Lung (tissue), 11 donors: ENCODE measurements at regions not wholly inside any gene's neighbourhood (a gene's known extent, or its start where the extent isn't known, plus 50 kb on each side); places are given as distances from the start of the nearest gene placed in this dataset.
A peak's percentile ranks its signal among the peaks of the same experiment; 100 is the strongest.

Experiments
- ATAC-seq: fragments of 200-7000 bp; cut with Tn5 transposase; one replicate; pipeline ENCODE4 v1.9.1; 2020; ENCODE audit warnings: moderate number of reproducible peaks; ENCODE audit not compliant: insufficient read depth, low FRiP score
- DNase-seq, 3 donors: peaks; one replicate each; pipeline ENCODE4 v3.0.0-alpha.2; 2013 to 2017
- H3K27ac ChIP-seq, 2 donors: one replicate each; pipeline ENCODE4 v1.5.1; 2013; ENCODE audit warnings: mild to moderate bottlenecking in 2 of 2, moderate library complexity in 2 of 2, control low read depth in 1 of 2, inconsistent platforms in 1 of 2, low read depth in 1 of 2, low read length in 1 of 2
- H3K27me3 ChIP-seq, 3 donors: one replicate each; pipeline ENCODE4 v1.5.1; 2013; ENCODE audit warnings: low read length in 2 of 3; ENCODE audit not compliant: control insufficient read depth in 3 of 3, insufficient read depth in 3 of 3
- H3K36me3 ChIP-seq, 4 donors: one replicate each; pipeline ENCODE4 v1.5.1; 2013; ENCODE audit warnings: low read length in 4 of 4, mild to moderate bottlenecking in 1 of 4, moderate library complexity in 1 of 4; ENCODE audit not compliant: control insufficient read depth in 4 of 4, insufficient read depth in 4 of 4
- H3K4me1 ChIP-seq, 5 donors: one replicate each; pipeline ENCODE4 v1.5.1; 2013; ENCODE audit warnings: low read length in 5 of 5, mild to moderate bottlenecking in 2 of 5, moderate library complexity in 1 of 5; ENCODE audit not compliant: control insufficient read depth in 5 of 5, insufficient read depth in 5 of 5
- H3K4me3 ChIP-seq: one replicate; pipeline ENCODE4 v1.5.1; 2013; ENCODE audit warnings: mild to moderate bottlenecking, control low read depth, moderate library complexity
- H3K9ac ChIP-seq, 2 donors: one replicate each; pipeline ENCODE4 v1.5.1; 2013; ENCODE audit warnings: low read length in 2 of 2, control low read depth in 1 of 2; ENCODE audit not compliant: insufficient read depth in 1 of 2
- H3K9me3 ChIP-seq, 4 donors: one replicate each; pipeline ENCODE4 v1.5.1; 2013; ENCODE audit warnings: low read length in 3 of 4, mild to moderate bottlenecking in 1 of 4, moderate library complexity in 1 of 4; ENCODE audit not compliant: control insufficient read depth in 4 of 4, insufficient read depth in 3 of 4
- CTCF ChIP-seq: IDR thresholded peaks from 2 replicates; pipeline ENCODE4 v1.5.1; 2012; ENCODE audit warnings: mild to moderate bottlenecking; ENCODE audit errors: control extremely low read depth, extremely low read depth
- WGBS, 2 donors: extraction: QIAGEN DNeasy Blood & Tissue Kit; methylation state at CpG; one replicate each; pipeline ENCODE4 v1.1.7; 2013; 5-methylcytosine and 5-hydroxymethylcytosine counted together
- donor health status: control.
- donor health status: control.
- donor health status: Bipolar disorder and iron deficiency.
- donor health status: healthy.
- donor health status: DM: yes; HTN: yes; CAD: no.

DNA sequence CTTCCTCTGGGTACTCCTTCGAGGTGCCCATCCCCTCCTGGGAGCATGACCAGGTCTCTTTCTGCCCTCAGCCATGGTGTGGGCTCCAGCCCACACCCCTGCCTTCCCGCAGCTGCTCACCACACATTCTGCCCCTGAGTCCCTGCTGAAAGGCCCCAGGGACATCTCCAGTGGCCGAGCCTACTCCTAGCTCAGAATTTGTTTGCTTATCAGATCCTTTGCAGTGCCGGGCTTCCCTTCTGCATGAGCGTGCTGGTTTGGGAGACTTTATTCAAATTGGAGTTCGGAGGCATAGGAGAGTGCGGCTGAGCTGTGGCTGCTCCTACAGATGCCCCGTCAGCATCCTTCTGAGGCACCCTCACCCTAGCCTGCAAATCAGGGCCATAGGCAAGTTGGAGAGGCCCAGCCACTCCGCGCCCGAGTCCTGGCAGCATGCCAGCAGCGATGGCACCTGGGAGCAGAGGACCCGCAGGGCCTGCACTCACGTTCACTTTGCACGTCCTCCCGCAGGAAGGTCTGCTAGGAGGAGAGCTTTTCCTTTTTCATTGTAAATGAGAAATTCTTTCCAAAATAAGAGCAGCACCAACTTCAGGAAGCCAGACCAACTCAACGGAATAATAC, 327.3 kb downstream of the QKI start:
- H3K36me3 ChIP-seq: no peaks in the 10 kb centered on the region
- H3K27me3 ChIP-seq: no peaks in the 10 kb centered on the region
- H3K4me3 ChIP-seq: no peak overlapping the region
- no peak for ATAC-seq
- H3K9me3 ChIP-seq: no peaks in the 10 kb centered on the region
- WGBS, 2 donors: 67 to 72% methylated on average over 17 of the region's 17 CpGs
- no peak overlapping the region for H3K27ac ChIP-seq
- no peak overlapping the region for H3K9ac ChIP-seq
- peaks cover 0 to 5% (median 0%) of the 10 kb centered on the region in 5 donors for H3K4me1 ChIP-seq
- TF ChIP-seq CTCF: no peak
- DNase-seq: peak in 1 of 3 donors; percentile 31

GRCh38 chr6:163741342-163741741, 326.8 kb downstream of the QKI start:
- Histone ChIP-seq H3K4me1 (peaks cover 0 to 5% (median 0%) of the 10 kb centered on the region in 5 donors), H3K9ac (no peak overlapping the region), H3K27ac (no peak overlapping the region), H3K36me3 (no peaks in the 10 kb centered on the region), H3K4me3 (no peak overlapping the region), H3K9me3 (no peaks in the 10 kb centered on the region), H3K27me3 (no peaks in the 10 kb centered on the region)
- no peak for ATAC-seq
- TF ChIP-seq CTCF: no peak
- 94 to 96% methylated on average over 5 of the region's 5 CpGs for WGBS, 2 donors
- no peak for DNase-seq

GRCh38 chr6:163739966-163740365, 325.4 kb downstream of the QKI start:
- Histone ChIP-seq H3K27me3 (no peaks in the 10 kb centered on the region), H3K27ac (no peak overlapping the region)
- 72 to 89% methylated on average over 4 of the region's 4 CpGs for WGBS, 2 donors

More at GRCh38 chr6:163739966-163740365, 325.4 kb downstream of the QKI start:
- ATAC-seq (no peak), DNase-seq (no peak)
- Histone ChIP-seq H3K36me3 (no peaks in the 10 kb centered on the region), H3K4me1 (peaks cover 0 to 5% (median 0%) of the 10 kb centered on the region in 5 donors), H3K9me3 (no peaks in the 10 kb centered on the region), H3K9ac (no peak overlapping the region), H3K4me3 (no peak overlapping the region)
- no peak for TF ChIP-seq CTCF
